Left lung (tissue), 4 donors: ENCODE measurements at regions not wholly inside any gene's neighbourhood (a gene's known extent, or its start where the extent isn't known, plus 50 kb on each side); places are given as distances from the start of the nearest gene placed in this dataset.
"Not testable (repeated sequence)": the region's sequence is repeated elsewhere in the genome, so short reads cannot be mapped to it uniquely, and the experiment has no call there.

ENCODE experiments used
- ATAC-seq: fragments of 200-7000 bp; cut with Tn5 transposase; one replicate; pipeline ENCODE4 v1.9.1; 2020; ENCODE audit warnings: moderate library complexity
- DNase-seq, 4 donors: peaks; one replicate each; pipeline ENCODE4 v3.0.0-alpha.2; 2013 to 2020
- H3K27ac ChIP-seq, 2 donors: fragments of 200-600 bp; sonication (generic) in 1 of 2; one replicate each; pipeline versions ENCODE4 v1.5.0 to v1.8.0; 2020 to 2021
- H3K27me3 ChIP-seq, 2 donors: fragments of 200-600 bp; sonication (generic) in 1 of 2; one replicate each; pipeline versions ENCODE4 v1.5.0 to v1.8.0; 2020 to 2021
- H3K36me3 ChIP-seq, 2 donors: fragments of 200-600 bp; sonication (generic) in 1 of 2; one replicate each; pipeline versions ENCODE4 v1.5.0 to v1.8.0; 2020 to 2021
- H3K4me1 ChIP-seq, 2 donors: fragments of 200-600 bp; one replicate each; pipeline ENCODE4 v1.8.0; 2021
- H3K4me3 ChIP-seq, 2 donors: fragments of 200-600 bp; sonication (generic) in 1 of 2; one replicate each; pipeline versions ENCODE4 v1.5.0 to v1.8.0; 2020 to 2021; ENCODE audit warnings: mild to moderate bottlenecking in 1 of 2
- H3K9me3 ChIP-seq, 2 donors: fragments of 200-600 bp; sonication (generic) in 1 of 2; one replicate each; pipeline versions ENCODE4 v1.5.0 to v1.8.0; 2020 to 2021
- CTCF ChIP-seq, 2 donors: fragments of 200-600 bp; sonication (generic) in 1 of 2; IDR thresholded peaks; one replicate each; pipeline versions ENCODE4 v1.5.0 to v1.8.0; 2021; ENCODE audit warnings: antibody characterized with exemption in 2 of 2
- intact Hi-C, 2 donors: fragments of 100-400 bp; cut with DNase I; formaldehyde crosslinking; loops; one replicate each; pipeline versions ENCODE4 v1.11.2 to v1.14.2; 2022
- donor health status: DM: no; HTN: yes; CAD: no.
- donor health status: DM: no; HTN: no; CAD: no.

GRCh38 chr6:137552146-137552545 lies 58.0 kb upstream of the OLIG3 start:
- no peaks in the 10 kb centered on the region for H3K4me1 ChIP-seq
- no peaks in the 10 kb centered on the region for H3K27me3 ChIP-seq
- DNase-seq = no peak
- TF ChIP-seq CTCF (IDR thresholded peaks at IDR 0.05) = no peak
- H3K27ac ChIP-seq = no peak overlapping the region
- H3K9me3 ChIP-seq = no peaks in the 10 kb centered on the region
- intact Hi-C loops = no loop called here
- no peak for ATAC-seq
- no peaks in the 10 kb centered on the region for H3K36me3 ChIP-seq
- no peak overlapping the region for H3K4me3 ChIP-seq

- H3K27me3 ChIP-seq = no peaks in the 10 kb centered on the region
- DNase-seq (no peak), ATAC-seq (no peak)
- H3K4me1 ChIP-seq = no peaks in the 10 kb centered on the region
- no peaks in the 10 kb centered on the region for H3K9me3 ChIP-seq
- no peak overlapping the region for H3K4me3 ChIP-seq
- no peak for TF ChIP-seq CTCF (IDR thresholded peaks at IDR 0.05)
- intact Hi-C loops = no loop called here
- no peak overlapping the region for H3K27ac ChIP-seq
- H3K36me3 ChIP-seq = no peaks in the 10 kb centered on the region
These were observed 58.6 kb upstream of the OLIG3 start for GRCh38 chr6:137552809-137553208.

- DNase-seq, H3K4me3 ChIP-seq, H3K36me3 ChIP-seq, H3K9me3 ChIP-seq, H3K27me3 ChIP-seq, intact Hi-C loops, H3K27ac ChIP-seq, ATAC-seq, H3K4me1 ChIP-seq: not testable (repeated sequence)
These were observed 65.5 kb upstream of the OLIG3 start for GRCh38 chr6:137559521-137560183.

GRCh38 chr6:137560184-137560563 lies 66.0 kb upstream of the OLIG3 start:
- Histone ChIP-seq H3K9me3 (no peaks in the 10 kb centered on the region), H3K36me3 (no peaks in the 10 kb centered on the region), H3K27ac (no peak overlapping the region), H3K4me1 (no peaks in the 10 kb centered on the region), H3K4me3 (no peak overlapping the region), H3K27me3 (no peaks in the 10 kb centered on the region)
- DNase-seq (no peak), ATAC-seq (no peak)
- intact Hi-C loops = no loop called here
- TF ChIP-seq CTCF (IDR thresholded peaks at IDR 0.05) = no peak

GRCh38 chr6:137568067-137568466 lies 73.9 kb upstream of the OLIG3 start:
- intact Hi-C loops = no loop called here
- ATAC-seq = no peak
- DNase-seq = no peak

More at GRCh38 chr6:137568067-137568466, 73.9 kb upstream of the OLIG3 start:
- TF ChIP-seq CTCF (IDR thresholded peaks at IDR 0.05) = no peak
- Histone ChIP-seq H3K9me3 (no peaks in the 10 kb centered on the region), H3K27ac (no peak overlapping the region), H3K27me3 (peaks cover 0 to 28% of the 10 kb centered on the region in 2 donors), H3K4me3 (no peak overlapping the region), H3K4me1 (no peaks in the 10 kb centered on the region), H3K36me3 (no peaks in the 10 kb centered on the region)
